Fibroblast of gingiva (primary cell): ENCODE measurements at regions not wholly inside any gene's neighbourhood (a gene's known extent, or its start where the extent isn't known, plus 50 kb on each side); places are given as distances from the start of the nearest gene placed in this dataset.

ENCODE experiments used
- DNase-seq: peaks from one replicate; pipeline ENCODE4 v3.0.0-alpha.2; 2011; ENCODE audit warnings: low read depth

- peak; percentile 81 for DNase-seq
These were observed 570.4 kb upstream of the DIPK2B start for GRCh38 chrX:45771114-45771513.

GRCh38 chrX:45769761-45770582, 569.3 kb upstream of the DIPK2B start:
- peak; percentile 93 for DNase-seq

GRCh38 chrX:45768666-45769236, 568.1 kb upstream of the DIPK2B start:
- no peak for DNase-seq

- DNase-seq: peak; percentile 84
These were observed 566.4 kb upstream of the DIPK2B start for GRCh38 chrX:45766981-45767501.

- no peak for DNase-seq
These were observed 565.1 kb upstream of the DIPK2B start for GRCh38 chrX:45765767-45766166.

GRCh38 chrX:45765281-45765680, 564.6 kb upstream of the DIPK2B start:
- DNase-seq: no peak

- DNase-seq: no peak
These were observed 562.3 kb upstream of the DIPK2B start for GRCh38 chrX:45762699-45763647.

GRCh38 chrX:45761920-45762319, 561.2 kb upstream of the DIPK2B start:
- no peak for DNase-seq

GRCh38 chrX:45760187-45760742, 559.6 kb upstream of the DIPK2B start:
- DNase-seq: no peak

- peak; percentile 35 for DNase-seq
These were observed 558.2 kb upstream of the DIPK2B start for GRCh38 chrX:45758738-45759397.

GRCh38 chrX:45758319-45758718, 557.6 kb upstream of the DIPK2B start:
- peak; percentile 76 for DNase-seq

- no peak for DNase-seq
These were observed 556.6 kb upstream of the DIPK2B start for GRCh38 chrX:45757272-45757671.

- no peak for DNase-seq
These were observed 555.9 kb upstream of the DIPK2B start for GRCh38 chrX:45756557-45756956.

- DNase-seq: no peak
These were observed 555.0 kb upstream of the DIPK2B start for GRCh38 chrX:45755703-45756102.

GRCh38 chrX:45751156-45751555, 550.5 kb upstream of the DIPK2B start:
- DNase-seq: no peak

- DNase-seq: no peak
These were observed 550.0 kb upstream of the DIPK2B start for GRCh38 chrX:45750639-45751038.

GRCh38 chrX:45749375-45749774, 548.7 kb upstream of the DIPK2B start:
- DNase-seq: no peak

GRCh38 chrX:45748369-45748774, 547.7 kb upstream of the DIPK2B start:
- no peak for DNase-seq

- no peak for DNase-seq
These were observed 547.2 kb upstream of the DIPK2B start for GRCh38 chrX:45747905-45748304.

GRCh38 chrX:45745479-45745878, 544.8 kb upstream of the DIPK2B start:
- no peak for DNase-seq

GRCh38 chrX:45743906-45744625, 543.4 kb upstream of the DIPK2B start:
- no peak for DNase-seq
